ENCODE measurements at regions not wholly inside any gene's neighbourhood (a gene's known extent, or its start where the extent isn't known, plus 50 kb on each side); places are given as distances from the start of the nearest gene placed in this dataset.

GRCh38 chr20:43831481-43832065, 83.1 kb upstream of the TOX2 start:
- TF ChIP-seq, protein P1, sequence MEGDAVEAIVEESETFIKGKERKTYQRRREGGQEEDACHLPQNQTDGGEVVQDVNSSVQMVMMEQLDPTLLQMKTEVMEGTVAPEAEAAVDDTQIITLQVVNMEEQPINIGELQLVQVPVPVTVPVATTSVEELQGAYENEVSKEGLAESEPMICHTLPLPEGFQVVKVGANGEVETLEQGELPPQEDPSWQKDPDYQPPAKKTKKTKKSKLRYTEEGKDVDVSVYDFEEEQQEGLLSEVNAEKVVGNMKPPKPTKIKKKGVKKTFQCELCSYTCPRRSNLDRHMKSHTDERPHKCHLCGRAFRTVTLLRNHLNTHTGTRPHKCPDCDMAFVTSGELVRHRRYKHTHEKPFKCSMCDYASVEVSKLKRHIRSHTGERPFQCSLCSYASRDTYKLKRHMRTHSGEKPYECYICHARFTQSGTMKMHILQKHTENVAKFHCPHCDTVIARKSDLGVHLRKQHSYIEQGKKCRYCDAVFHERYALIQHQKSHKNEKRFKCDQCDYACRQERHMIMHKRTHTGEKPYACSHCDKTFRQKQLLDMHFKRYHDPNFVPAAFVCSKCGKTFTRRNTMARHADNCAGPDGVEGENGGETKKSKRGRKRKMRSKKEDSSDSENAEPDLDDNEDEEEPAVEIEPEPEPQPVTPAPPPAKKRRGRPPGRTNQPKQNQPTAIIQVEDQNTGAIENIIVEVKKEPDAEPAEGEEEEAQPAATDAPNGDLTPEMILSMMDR (CRISPR knock-in tag; IDR thresholded peaks at IDR 0.05), result no peak
- TF ChIP-seq RERE (CRISPR knock-in tag; IDR thresholded peaks at IDR 0.05; ENCODE audit: low read depth) (no peak), RBM39 (IDR thresholded peaks at IDR 0.05; ENCODE audit: low read depth, low read length, poor library complexity, severe bottlenecking) (no peak), EZH2 (conservative IDR thresholded peaks at IDR 0.05; ENCODE audit: low read depth, low read length) (no peak), ZNF225 (CRISPR knock-in tag; IDR thresholded peaks at IDR 0.05) (no peak), SNAPC4 (CRISPR knock-in tag; IDR thresholded peaks at IDR 0.05) (no peak), U2AF1 (optimal IDR thresholded peaks at IDR 0.05; ENCODE audit: low read depth, low read length) (no peak), REL (CRISPR knock-in tag; conservative IDR thresholded peaks at IDR 0.05) (no peak), ZNF335 (CRISPR knock-in tag; IDR thresholded peaks at IDR 0.05) (no peak), POLR2A (IDR thresholded peaks at IDR 0.05; ENCODE audit: insufficient read depth in 1 of 2, low read depth in 2 of 2, low read length in 2 of 2) (no peak)
- TF ChIP-seq, protein P2, sequence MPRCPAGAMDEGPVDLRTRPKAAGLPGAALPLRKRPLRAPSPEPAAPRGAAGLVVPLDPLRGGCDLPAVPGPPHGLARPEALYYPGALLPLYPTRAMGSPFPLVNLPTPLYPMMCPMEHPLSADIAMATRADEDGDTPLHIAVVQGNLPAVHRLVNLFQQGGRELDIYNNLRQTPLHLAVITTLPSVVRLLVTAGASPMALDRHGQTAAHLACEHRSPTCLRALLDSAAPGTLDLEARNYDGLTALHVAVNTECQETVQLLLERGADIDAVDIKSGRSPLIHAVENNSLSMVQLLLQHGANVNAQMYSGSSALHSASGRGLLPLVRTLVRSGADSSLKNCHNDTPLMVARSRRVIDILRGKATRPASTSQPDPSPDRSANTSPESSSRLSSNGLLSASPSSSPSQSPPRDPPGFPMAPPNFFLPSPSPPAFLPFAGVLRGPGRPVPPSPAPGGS (CRISPR knock-in tag; IDR thresholded peaks at IDR 0.05), result no peak
- TF ChIP-seq, protein P3, sequence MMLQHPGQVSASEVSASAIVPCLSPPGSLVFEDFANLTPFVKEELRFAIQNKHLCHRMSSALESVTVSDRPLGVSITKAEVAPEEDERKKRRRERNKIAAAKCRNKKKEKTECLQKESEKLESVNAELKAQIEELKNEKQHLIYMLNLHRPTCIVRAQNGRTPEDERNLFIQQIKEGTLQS (CRISPR knock-in tag; IDR thresholded peaks at IDR 0.05), result no peak
- TF ChIP-seq, protein P4, sequence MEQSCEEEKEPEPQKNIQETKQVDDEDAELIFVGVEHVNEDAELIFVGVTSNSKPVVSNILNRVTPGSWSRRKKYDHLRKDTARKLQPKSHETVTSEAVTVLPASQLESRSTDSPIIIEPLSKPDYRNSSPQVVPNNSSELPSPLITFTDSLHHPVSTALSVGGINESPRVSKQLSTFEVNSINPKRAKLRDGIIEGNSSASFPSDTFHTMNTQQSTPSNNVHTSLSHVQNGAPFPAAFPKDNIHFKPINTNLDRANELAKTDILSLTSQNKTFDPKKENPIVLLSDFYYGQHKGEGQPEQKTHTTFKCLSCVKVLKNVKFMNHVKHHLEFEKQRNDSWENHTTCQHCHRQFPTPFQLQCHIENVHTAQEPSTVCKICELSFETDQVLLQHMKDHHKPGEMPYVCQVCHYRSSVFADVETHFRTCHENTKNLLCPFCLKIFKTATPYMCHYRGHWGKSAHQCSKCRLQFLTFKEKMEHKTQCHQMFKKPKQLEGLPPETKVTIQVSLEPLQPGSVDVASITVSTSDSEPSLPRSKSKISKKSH (CRISPR knock-in tag; IDR thresholded peaks at IDR 0.05; ENCODE audit: borderline replicate concordance), result no peak

All from HepG2 (cell line).